ENCODE measurements at regions not wholly inside any gene's neighbourhood (a gene's known extent, or its start where the extent isn't known, plus 50 kb on each side); places are given as distances from the start of the nearest gene placed in this dataset.

GRCh38 chr1:188668083-188668482 lies 1809.6 kb downstream of the BRINP3 start:
- Histone ChIP-seq H3K9me3 (ENCODE audit: insufficient read depth, low read depth, low read length) (no peaks in the 10 kb centered on the region), H3K9ac (ENCODE audit: low read depth, low read length) (no peak overlapping the region), H3K36me3 (ENCODE audit: insufficient read depth, low read length) (no peaks in the 10 kb centered on the region), H3K27ac (ENCODE audit: low read depth, low read length) (no peak overlapping the region), H3K4me1 (ENCODE audit: insufficient read depth, low read length) (peaks cover 5% of the 10 kb centered on the region; the same call in 1 of the 2 replicates), H3K27me3 (ENCODE audit: insufficient read depth, low read length) (no peaks in the 10 kb centered on the region), H3K4me3 (ENCODE audit: low read length) (no peak overlapping the region)
- 94% methylated on average over 2 of the region's 2 CpGs for WGBS

- Histone ChIP-seq H3K9ac (ENCODE audit: low read depth, low read length) (no peak overlapping the region), H3K4me1 (ENCODE audit: insufficient read depth, low read length) (peaks cover 5% of the 10 kb centered on the region; the same call in 1 of the 2 replicates), H3K36me3 (ENCODE audit: insufficient read depth, low read length) (no peaks in the 10 kb centered on the region), H3K9me3 (ENCODE audit: insufficient read depth, low read depth, low read length) (no peaks in the 10 kb centered on the region), H3K27me3 (ENCODE audit: insufficient read depth, low read length) (no peaks in the 10 kb centered on the region), H3K4me3 (ENCODE audit: low read length) (no peak overlapping the region), H3K27ac (ENCODE audit: low read depth, low read length) (peak overlapping the region; percentile 53; the same call in 1 of the 2 replicates)
- 78% methylated on average over 3 of the region's 3 CpGs for WGBS
Measured at GRCh38 chr1:188669728-188670382, 1807.8 kb downstream of the BRINP3 start.

- 96% methylated on average over 2 of the region's 2 CpGs for WGBS
- Histone ChIP-seq H3K4me1 (ENCODE audit: insufficient read depth, low read length) (peaks cover 5% of the 10 kb centered on the region; the same call in 1 of the 2 replicates), H3K9me3 (ENCODE audit: insufficient read depth, low read depth, low read length) (no peaks in the 10 kb centered on the region), H3K36me3 (ENCODE audit: insufficient read depth, low read length) (no peaks in the 10 kb centered on the region), H3K27me3 (ENCODE audit: insufficient read depth, low read length) (no peaks in the 10 kb centered on the region), H3K9ac (ENCODE audit: low read depth, low read length) (no peak overlapping the region), H3K4me3 (ENCODE audit: low read length) (no peak overlapping the region), H3K27ac (ENCODE audit: low read depth, low read length) (no peak overlapping the region)
Measured at GRCh38 chr1:188670837-188671236, 1806.8 kb downstream of the BRINP3 start.

GRCh38 chr1:188672153-188672552 lies 1805.5 kb downstream of the BRINP3 start:
- Histone ChIP-seq H3K9ac (ENCODE audit: low read depth, low read length) (no peak overlapping the region), H3K4me3 (ENCODE audit: low read length) (no peak overlapping the region), H3K9me3 (ENCODE audit: insufficient read depth, low read depth, low read length) (no peaks in the 10 kb centered on the region), H3K4me1 (ENCODE audit: insufficient read depth, low read length) (peaks cover 5% of the 10 kb centered on the region; the same call in 1 of the 2 replicates), H3K27me3 (ENCODE audit: insufficient read depth, low read length) (no peaks in the 10 kb centered on the region), H3K27ac (ENCODE audit: low read depth, low read length) (no peak overlapping the region), H3K36me3 (ENCODE audit: insufficient read depth, low read length) (no peaks in the 10 kb centered on the region)

GRCh38 chr1:188689542-188689941 lies 1788.1 kb downstream of the BRINP3 start:
- peak overlapping the region; percentile 8; the same call in 1 of the 2 replicates for H3K27ac ChIP-seq (ENCODE audit: low read depth, low read length)
- H3K9ac ChIP-seq (ENCODE audit: low read depth, low read length) = no peak overlapping the region

GRCh38 chr1:188700116-188700515 lies 1777.5 kb downstream of the BRINP3 start:
- H3K9ac ChIP-seq (ENCODE audit: low read depth, low read length) = no peak overlapping the region
- no peaks in the 10 kb centered on the region for H3K36me3 ChIP-seq (ENCODE audit: insufficient read depth, low read length)
- H3K9me3 ChIP-seq (ENCODE audit: insufficient read depth, low read depth, low read length) = no peaks in the 10 kb centered on the region
- H3K27me3 ChIP-seq (ENCODE audit: insufficient read depth, low read length) = no peaks in the 10 kb centered on the region
- H3K27ac ChIP-seq (ENCODE audit: low read depth, low read length) = no peak overlapping the region
- WGBS = no CpG with 5 or more reads among the region's 2 CpGs
- no peaks in the 10 kb centered on the region for H3K4me1 ChIP-seq (ENCODE audit: insufficient read depth, low read length)
- H3K4me3 ChIP-seq (ENCODE audit: low read length) = no peak overlapping the region

More at GRCh38 chr1:188689542-188689941, 1788.1 kb downstream of the BRINP3 start:
- Histone ChIP-seq H3K9me3 (ENCODE audit: insufficient read depth, low read depth, low read length) (no peaks in the 10 kb centered on the region), H3K36me3 (ENCODE audit: insufficient read depth, low read length) (no peaks in the 10 kb centered on the region), H3K4me1 (ENCODE audit: insufficient read depth, low read length) (peaks cover 11% of the 10 kb centered on the region; the same call in 1 of the 2 replicates), H3K4me3 (ENCODE audit: low read length) (no peak overlapping the region), H3K27me3 (ENCODE audit: insufficient read depth, low read length) (no peaks in the 10 kb centered on the region)
- WGBS = 74% methylated on average over 4 of the region's 4 CpGs

- Histone ChIP-seq H3K4me1 (ENCODE audit: insufficient read depth, low read length) (no peaks in the 10 kb centered on the region), H3K36me3 (ENCODE audit: insufficient read depth, low read length) (no peaks in the 10 kb centered on the region), H3K9ac (ENCODE audit: low read depth, low read length) (no peak overlapping the region), H3K27ac (ENCODE audit: low read depth, low read length) (no peak overlapping the region), H3K27me3 (ENCODE audit: insufficient read depth, low read length) (no peaks in the 10 kb centered on the region), H3K4me3 (ENCODE audit: low read length) (no peak overlapping the region), H3K9me3 (ENCODE audit: insufficient read depth, low read depth, low read length) (no peaks in the 10 kb centered on the region)
- 98% methylated on average over 4 of the region's 4 CpGs for WGBS
Measured at GRCh38 chr1:188706742-188707141, 1770.9 kb downstream of the BRINP3 start.

- Histone ChIP-seq H3K4me3 (ENCODE audit: low read length) (no peak overlapping the region), H3K27me3 (ENCODE audit: insufficient read depth, low read length) (no peaks in the 10 kb centered on the region), H3K36me3 (ENCODE audit: insufficient read depth, low read length) (no peaks in the 10 kb centered on the region), H3K27ac (ENCODE audit: low read depth, low read length) (no peak overlapping the region), H3K9me3 (ENCODE audit: insufficient read depth, low read depth, low read length) (no peaks in the 10 kb centered on the region), H3K9ac (ENCODE audit: low read depth, low read length) (no peak overlapping the region), H3K4me1 (ENCODE audit: insufficient read depth, low read length) (no peaks in the 10 kb centered on the region)
- WGBS = 97% methylated on average over 4 of the region's 4 CpGs
Measured at GRCh38 chr1:188708795-188709535, 1768.7 kb downstream of the BRINP3 start.

GRCh38 chr1:188715566-188715965 lies 1762.1 kb downstream of the BRINP3 start:
- Histone ChIP-seq H3K36me3 (ENCODE audit: insufficient read depth, low read length) (no peaks in the 10 kb centered on the region), H3K27ac (ENCODE audit: low read depth, low read length) (no peak overlapping the region), H3K4me1 (ENCODE audit: insufficient read depth, low read length) (no peaks in the 10 kb centered on the region), H3K9ac (ENCODE audit: low read depth, low read length) (no peak overlapping the region), H3K27me3 (ENCODE audit: insufficient read depth, low read length) (no peaks in the 10 kb centered on the region), H3K4me3 (ENCODE audit: low read length) (no peak overlapping the region), H3K9me3 (ENCODE audit: insufficient read depth, low read depth, low read length) (no peaks in the 10 kb centered on the region)
- WGBS = 67% methylated on average over 1 of the region's 1 CpG

GRCh38 chr1:188719735-188720134 lies 1757.9 kb downstream of the BRINP3 start:
- H3K27me3 ChIP-seq (ENCODE audit: insufficient read depth, low read length) = no peaks in the 10 kb centered on the region
- no peak overlapping the region for H3K27ac ChIP-seq (ENCODE audit: low read depth, low read length)
- no peaks in the 10 kb centered on the region for H3K36me3 ChIP-seq (ENCODE audit: insufficient read depth, low read length)
- 89% methylated on average over 3 of the region's 3 CpGs for WGBS
- no peaks in the 10 kb centered on the region for H3K9me3 ChIP-seq (ENCODE audit: insufficient read depth, low read depth, low read length)
- H3K4me1 ChIP-seq (ENCODE audit: insufficient read depth, low read length) = no peaks in the 10 kb centered on the region
- H3K9ac ChIP-seq (ENCODE audit: low read depth, low read length) = no peak overlapping the region
- no peak overlapping the region for H3K4me3 ChIP-seq (ENCODE audit: low read length)

GRCh38 chr1:188723332-188724020 lies 1754.2 kb downstream of the BRINP3 start:
- no peaks in the 10 kb centered on the region for H3K27me3 ChIP-seq (ENCODE audit: insufficient read depth, low read length)
- no peaks in the 10 kb centered on the region for H3K4me1 ChIP-seq (ENCODE audit: insufficient read depth, low read length)
- no peak overlapping the region for H3K9ac ChIP-seq (ENCODE audit: low read depth, low read length)
- H3K36me3 ChIP-seq (ENCODE audit: insufficient read depth, low read length) = no peaks in the 10 kb centered on the region
- H3K27ac ChIP-seq (ENCODE audit: low read depth, low read length) = no peak overlapping the region
- no peak overlapping the region for H3K4me3 ChIP-seq (ENCODE audit: low read length)
- no peaks in the 10 kb centered on the region for H3K9me3 ChIP-seq (ENCODE audit: insufficient read depth, low read depth, low read length)
- 97% methylated on average over 2 of the region's 2 CpGs for WGBS

All from HUES64 (cell line).